ENCODE measurements at regions not wholly inside any gene's neighbourhood (a gene's known extent, or its start where the extent isn't known, plus 50 kb on each side); places are given as distances from the start of the nearest gene placed in this dataset.

DNA sequence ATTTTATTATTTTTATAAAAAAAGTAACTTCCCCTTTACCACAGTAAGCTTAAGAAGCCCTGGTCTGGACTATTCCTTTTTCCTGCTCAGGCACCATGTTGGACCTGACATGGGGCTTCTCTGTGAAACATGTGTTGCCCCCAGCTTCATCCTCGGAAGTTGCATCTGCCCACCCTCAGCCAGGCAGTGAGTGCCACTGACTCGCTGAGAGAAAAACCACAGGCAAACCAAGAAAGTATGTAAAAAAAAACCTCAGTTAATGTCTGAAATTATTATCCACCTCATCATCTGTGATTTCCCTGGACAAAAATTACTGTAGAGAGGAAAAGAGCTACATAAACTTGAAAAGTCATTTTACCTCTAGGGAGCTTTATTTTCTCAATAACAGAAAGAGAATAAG is 109.9 kb upstream of the MCHR2 start:
- Histone ChIP-seq H3K4me3 (ENCODE audit: low read depth, low read length) (no peak overlapping the region), H3K9me3 (ENCODE audit: severe bottlenecking) (no peaks in the 10 kb centered on the region), H3K27me3 (ENCODE audit: insufficient read depth, low read depth, severe bottlenecking) (no peaks in the 10 kb centered on the region), H3K36me3 (no peaks in the 10 kb centered on the region), H3K27ac (no peak overlapping the region)
- TF ChIP-seq, protein P1, sequence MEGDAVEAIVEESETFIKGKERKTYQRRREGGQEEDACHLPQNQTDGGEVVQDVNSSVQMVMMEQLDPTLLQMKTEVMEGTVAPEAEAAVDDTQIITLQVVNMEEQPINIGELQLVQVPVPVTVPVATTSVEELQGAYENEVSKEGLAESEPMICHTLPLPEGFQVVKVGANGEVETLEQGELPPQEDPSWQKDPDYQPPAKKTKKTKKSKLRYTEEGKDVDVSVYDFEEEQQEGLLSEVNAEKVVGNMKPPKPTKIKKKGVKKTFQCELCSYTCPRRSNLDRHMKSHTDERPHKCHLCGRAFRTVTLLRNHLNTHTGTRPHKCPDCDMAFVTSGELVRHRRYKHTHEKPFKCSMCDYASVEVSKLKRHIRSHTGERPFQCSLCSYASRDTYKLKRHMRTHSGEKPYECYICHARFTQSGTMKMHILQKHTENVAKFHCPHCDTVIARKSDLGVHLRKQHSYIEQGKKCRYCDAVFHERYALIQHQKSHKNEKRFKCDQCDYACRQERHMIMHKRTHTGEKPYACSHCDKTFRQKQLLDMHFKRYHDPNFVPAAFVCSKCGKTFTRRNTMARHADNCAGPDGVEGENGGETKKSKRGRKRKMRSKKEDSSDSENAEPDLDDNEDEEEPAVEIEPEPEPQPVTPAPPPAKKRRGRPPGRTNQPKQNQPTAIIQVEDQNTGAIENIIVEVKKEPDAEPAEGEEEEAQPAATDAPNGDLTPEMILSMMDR (IDR thresholded peaks at IDR 0.05; ENCODE audit: low read depth, low read length) = no peak
- DNase-seq = no peak

DNA sequence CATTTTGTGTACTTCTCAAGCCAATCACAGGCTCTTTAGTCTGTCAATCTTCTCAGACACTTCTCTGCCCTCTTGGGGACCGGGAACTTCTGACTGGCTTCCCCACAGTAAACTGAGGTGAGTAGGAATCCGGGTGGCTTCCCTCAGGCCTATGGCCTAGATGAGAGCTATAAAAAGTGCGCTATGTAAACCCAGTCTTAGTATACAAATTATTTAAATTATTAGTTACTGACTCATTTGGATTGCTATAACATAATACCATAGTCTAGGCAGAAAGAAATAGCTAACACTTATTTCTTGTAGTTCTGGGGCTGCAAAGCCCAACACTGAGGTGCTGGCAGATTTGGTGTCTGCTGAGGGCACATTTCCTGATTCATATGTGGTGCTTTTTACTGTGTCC is 109.2 kb upstream of the MCHR2 start:
- H3K9me3 ChIP-seq (ENCODE audit: severe bottlenecking) = no peaks in the 10 kb centered on the region
- TF ChIP-seq, protein P1 (IDR thresholded peaks at IDR 0.05; ENCODE audit: low read depth, low read length) = no peak

DNA sequence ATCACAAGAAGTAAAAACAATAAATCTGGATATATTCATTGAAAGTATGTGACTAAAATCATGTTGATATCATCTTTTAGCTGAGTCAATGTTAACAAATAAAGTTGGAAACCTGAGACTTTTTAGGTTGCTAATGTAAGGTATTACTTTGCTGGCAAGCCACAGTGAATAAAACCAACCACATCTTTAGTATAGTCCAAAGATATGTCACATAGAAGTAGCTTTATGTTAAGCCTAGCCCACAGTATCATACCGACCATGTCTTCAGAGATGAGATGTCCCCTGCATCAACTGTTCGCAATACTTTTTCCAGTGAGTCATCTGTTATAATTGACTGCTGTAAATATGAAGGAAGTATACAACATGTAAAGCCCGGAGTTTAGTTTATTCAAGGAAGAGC is 107.6 kb upstream of the MCHR2 start:
- TF ChIP-seq, protein P1 (IDR thresholded peaks at IDR 0.05; ENCODE audit: low read depth, low read length) = no peak
- H3K27ac ChIP-seq = no peak overlapping the region

More for the DNA sequence above, 109.2 kb upstream of the MCHR2 start:
- Histone ChIP-seq H3K4me3 (ENCODE audit: low read depth, low read length) (no peak overlapping the region), H3K36me3 (no peaks in the 10 kb centered on the region), H3K27me3 (ENCODE audit: insufficient read depth, low read depth, severe bottlenecking) (no peaks in the 10 kb centered on the region), H3K27ac (no peak overlapping the region)
- no peak for DNase-seq

DNA sequence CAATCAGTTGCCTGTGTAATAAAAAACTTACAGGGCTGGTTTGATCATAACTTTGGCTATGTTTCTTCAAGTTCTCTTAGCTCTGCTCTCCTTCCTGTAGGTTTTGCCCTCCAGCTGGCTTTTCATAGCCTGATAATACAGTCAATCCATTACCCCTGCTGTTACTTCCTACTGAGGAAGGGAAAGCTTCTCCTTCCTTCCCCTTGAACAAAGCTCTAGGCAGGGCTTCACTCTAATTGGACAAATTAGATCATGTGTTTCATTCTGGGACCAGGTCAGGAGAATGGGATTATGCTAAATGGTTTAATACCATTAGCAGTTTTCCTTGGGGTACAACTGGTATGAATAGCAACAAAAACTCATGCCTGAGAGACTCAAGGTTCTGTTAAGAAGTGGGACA is 106.8 kb upstream of the MCHR2 start:
- Histone ChIP-seq H3K36me3 (no peaks in the 10 kb centered on the region), H3K9me3 (ENCODE audit: severe bottlenecking) (no peaks in the 10 kb centered on the region), H3K27ac (no peak overlapping the region), H3K27me3 (ENCODE audit: insufficient read depth, low read depth, severe bottlenecking) (no peaks in the 10 kb centered on the region), H3K4me3 (ENCODE audit: low read depth, low read length) (no peak overlapping the region)
- no peak for DNase-seq
- TF ChIP-seq, protein P1 (IDR thresholded peaks at IDR 0.05; ENCODE audit: low read depth, low read length) = no peak

More for the DNA sequence above, 107.6 kb upstream of the MCHR2 start:
- Histone ChIP-seq H3K36me3 (no peaks in the 10 kb centered on the region), H3K4me3 (ENCODE audit: low read depth, low read length) (no peak overlapping the region), H3K9me3 (ENCODE audit: severe bottlenecking) (no peaks in the 10 kb centered on the region), H3K27me3 (ENCODE audit: insufficient read depth, low read depth, severe bottlenecking) (no peaks in the 10 kb centered on the region)
- no peak for DNase-seq

DNA sequence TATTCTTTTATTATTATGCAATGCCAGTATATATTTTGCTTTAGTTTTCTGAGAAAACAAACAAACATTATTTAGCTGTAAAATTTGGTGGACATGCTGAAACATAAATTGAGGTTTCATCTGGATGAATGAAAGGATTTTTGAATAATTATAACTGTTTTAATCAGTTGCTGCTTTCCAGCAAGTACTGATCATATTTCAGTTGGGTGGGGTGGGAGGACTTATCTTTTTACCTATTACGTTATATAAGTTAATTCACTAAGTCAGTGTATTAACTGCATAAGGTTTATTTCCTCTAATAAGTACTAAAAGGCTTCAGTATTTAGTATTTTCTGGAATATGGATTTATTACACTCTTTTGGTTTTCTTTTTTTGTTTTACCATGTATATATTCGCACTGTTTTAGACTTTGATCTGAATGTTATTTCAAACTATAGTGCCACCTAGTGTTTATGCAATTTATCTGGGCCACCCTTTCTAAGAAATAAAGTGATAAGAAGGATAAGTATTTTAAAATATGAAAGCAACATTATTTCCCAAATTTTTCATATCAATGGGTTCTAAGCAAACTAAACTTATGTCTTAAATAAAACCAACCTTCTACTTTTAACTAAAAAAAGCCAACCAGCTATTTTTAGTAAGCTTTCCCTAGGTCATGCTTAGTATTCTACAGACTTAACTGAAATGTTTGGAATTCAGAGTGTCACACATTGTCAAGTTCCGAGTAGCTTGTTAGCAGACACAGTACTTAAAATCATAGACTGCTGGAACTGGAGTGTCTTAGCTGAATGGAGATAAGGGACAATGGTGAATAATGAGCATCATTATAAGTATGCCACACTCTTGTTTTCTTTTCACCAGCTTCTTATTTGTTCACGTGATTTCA is 105.4 kb upstream of the MCHR2 start:
- no peak overlapping the region for H3K27ac ChIP-seq
- no peaks in the 10 kb centered on the region for H3K9me3 ChIP-seq (ENCODE audit: severe bottlenecking)
- TF ChIP-seq, protein P1 (IDR thresholded peaks at IDR 0.05; ENCODE audit: low read depth, low read length) = no peak
- H3K27me3 ChIP-seq (ENCODE audit: insufficient read depth, low read depth, severe bottlenecking) = no peaks in the 10 kb centered on the region
- no peak overlapping the region for H3K4me3 ChIP-seq (ENCODE audit: low read depth, low read length)
- no peaks in the 10 kb centered on the region for H3K36me3 ChIP-seq
- no peak for DNase-seq
